Calu3 (cell line): ENCODE measurements at regions not wholly inside any gene's neighbourhood (a gene's known extent, or its start where the extent isn't known, plus 50 kb on each side); places are given as distances from the start of the nearest gene placed in this dataset.
"Not testable (repeated sequence)": the region's sequence is repeated elsewhere in the genome, so short reads cannot be mapped to it uniquely, and the experiment has no call there.

Experiments used
- BruUV-seq: library from RNA; stranded (reverse); fragments of 400-500 nt; replicated peaks from 2 replicates; lab custom pipeline; 2021; lab: Mats Ljungman, UMichigan
- CTCF ChIA-PET: fragments of 300-600 bp; sonication (Branson Sonifier 250); formaldehyde crosslinking; loops from one replicate; lab custom pipeline; 2022; ENCODE audit warnings: antibody characterized with exemption; lab: Charles Lee
- DNase-seq: peaks from one replicate; pipeline ENCODE4 v3.0.0; 2022
- H3K27ac Mint-ChIP-seq: one replicate; pipeline ENCODE4 v1.8.0; 2022; ENCODE audit warnings: mixed read lengths; ENCODE audit not compliant: unreplicated experiment
- H3K27me3 Mint-ChIP-seq: one replicate; pipeline ENCODE4 v1.8.0; 2022; ENCODE audit warnings: mixed read lengths; ENCODE audit not compliant: unreplicated experiment
- H3K36me3 Mint-ChIP-seq: one replicate; pipeline ENCODE4 v1.8.0; 2022; ENCODE audit warnings: mild to moderate bottlenecking, moderate library complexity, mixed read lengths; ENCODE audit not compliant: insufficient read depth, unreplicated experiment
- H3K4me1 Mint-ChIP-seq: one replicate; pipeline ENCODE4 v1.8.0; 2022; ENCODE audit warnings: mild to moderate bottlenecking, low read depth, mixed read lengths; ENCODE audit not compliant: unreplicated experiment
- H3K4me3 Mint-ChIP-seq: one replicate; pipeline ENCODE4 v1.8.0; 2022; ENCODE audit warnings: mild to moderate bottlenecking, low read depth, moderate library complexity, mixed read lengths; ENCODE audit not compliant: unreplicated experiment
- H3K9me3 Mint-ChIP-seq: one replicate; pipeline ENCODE4 v1.8.0; 2022; ENCODE audit warnings: low read depth, mixed read lengths; ENCODE audit not compliant: unreplicated experiment
- CTCF ChIP-seq: fragments of 200-600 bp; IDR thresholded peaks from one replicate; pipeline ENCODE4 v1.8.0; 2022; ENCODE audit warnings: antibody characterized with exemption; ENCODE audit not compliant: unreplicated experiment
- intact Hi-C: fragments of 100-400 bp; cut with micrococcal nuclease; formaldehyde crosslinking; loops from one replicate; pipeline ENCODE4 v1.10.0; 2022; ENCODE audit not compliant: unreplicated experiment

DNA sequence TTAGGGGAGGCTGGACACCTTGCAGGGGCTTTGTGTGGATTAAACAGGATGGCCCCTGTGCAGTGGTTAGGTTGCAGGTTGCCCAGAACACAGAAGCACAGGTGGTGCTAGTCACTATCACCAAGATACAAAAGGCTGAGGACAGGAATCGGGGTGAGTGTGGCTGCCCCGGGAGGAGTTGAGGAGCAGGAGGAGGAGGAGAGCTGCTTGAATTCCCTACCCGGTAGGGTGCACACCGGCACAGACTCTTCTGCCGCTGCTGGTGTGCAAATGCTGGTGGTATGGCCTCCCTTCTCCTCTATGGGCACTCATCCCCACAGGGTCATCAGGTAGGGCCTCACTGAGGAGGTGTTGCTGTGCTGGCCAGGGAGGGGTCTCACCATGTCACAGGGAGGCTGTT, 67.5 kb upstream of the SMAD6 start:
- Mint-ChIP-seq H3K4me1 (no peaks in the 10 kb centered on the region), H3K9me3 (no peaks in the 10 kb centered on the region), H3K4me3 (no peak overlapping the region), H3K27ac (no peak overlapping the region), H3K36me3 (no peaks in the 10 kb centered on the region), H3K27me3 (peaks cover 44% of the 10 kb centered on the region)
- TF ChIP-seq CTCF, result no peak
- BruUV-seq, result no TSS peak
- intact Hi-C loops, result no loop called here
- CTCF ChIA-PET, result interaction anchor here (0.6 kb wide), 3 partner anchors 32 to 1369 kb away, joined by 3 to 4 read pairs (median 3); no protein-coding TSS in a partner anchor
- no peak for DNase-seq

DNA sequence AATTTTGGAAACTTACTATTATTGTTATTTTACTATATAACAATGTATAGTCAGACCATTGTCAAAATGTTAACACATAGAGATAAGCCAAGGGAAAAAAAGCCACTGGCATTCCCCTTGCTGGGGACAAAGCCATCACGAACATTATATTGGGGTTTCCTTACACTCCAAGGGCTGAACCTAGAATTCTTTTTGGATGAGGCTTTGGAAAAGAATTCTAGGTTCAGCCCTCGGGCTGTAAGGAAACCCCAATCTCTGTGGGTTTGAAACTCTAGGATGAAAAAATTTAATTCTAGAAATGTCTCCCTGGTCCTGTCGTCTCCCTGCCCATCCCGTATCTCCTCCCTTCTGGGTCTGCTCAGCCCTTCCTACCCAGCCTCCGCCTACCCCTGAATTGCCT, 67.0 kb upstream of the SMAD6 start:
- BruUV-seq, result no TSS peak
- Mint-ChIP-seq H3K27ac (no peak overlapping the region), H3K27me3 (peaks cover 44% of the 10 kb centered on the region), H3K4me3 (no peak overlapping the region), H3K9me3 (no peaks in the 10 kb centered on the region), H3K36me3 (no peaks in the 10 kb centered on the region), H3K4me1 (no peaks in the 10 kb centered on the region)
- DNase-seq, result no peak
- intact Hi-C loops, result no loop called here
- TF ChIP-seq CTCF, result no peak
- CTCF ChIA-PET, result interaction anchor here (0.6 kb wide), 2 partner anchors 31 to 792 kb away, joined by 3 to 4 read pairs; no protein-coding TSS in a partner anchor

- H3K27ac Mint-ChIP-seq, result no peak overlapping the region
- intact Hi-C loops, result no loop called here
- no peaks in the 10 kb centered on the region for H3K4me1 Mint-ChIP-seq
- no peaks in the 10 kb centered on the region for H3K36me3 Mint-ChIP-seq
- no TSS peak for BruUV-seq
- no peak for DNase-seq
- TF ChIP-seq CTCF, result no peak
- no peaks in the 10 kb centered on the region for H3K9me3 Mint-ChIP-seq
- CTCF ChIA-PET, result no interaction called here
- no peak overlapping the region for H3K4me3 Mint-ChIP-seq
- H3K27me3 Mint-ChIP-seq, result peaks cover 44% of the 10 kb centered on the region
These were observed 66.2 kb upstream of the SMAD6 start for GRCh38 chr15:66635817-66636216.

DNA sequence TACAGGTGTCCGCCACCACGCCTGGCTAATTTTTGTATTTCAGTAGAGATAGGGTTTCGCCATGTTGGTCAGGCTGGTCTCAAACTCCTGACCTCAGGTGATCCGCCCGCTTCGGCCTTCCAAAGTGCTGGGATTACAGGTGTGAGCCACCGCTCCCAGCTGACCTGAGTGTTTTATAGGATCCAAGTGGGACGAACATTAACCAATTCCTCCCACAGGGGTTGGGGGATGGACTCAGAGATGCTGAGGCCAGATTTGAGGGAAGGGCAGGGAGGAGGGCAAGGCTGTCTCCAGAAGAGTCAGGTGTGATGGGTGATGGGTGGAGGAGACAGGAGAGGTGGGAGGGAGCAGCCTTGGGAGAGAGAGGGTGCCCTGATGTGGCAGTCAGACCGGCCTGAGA, 65.0 kb upstream of the SMAD6 start:
- intact Hi-C loops, H3K36me3 Mint-ChIP-seq, H3K27ac Mint-ChIP-seq, BruUV-seq, H3K4me1 Mint-ChIP-seq, H3K4me3 Mint-ChIP-seq, H3K9me3 Mint-ChIP-seq, DNase-seq: not testable (repeated sequence)
- CTCF ChIA-PET, result interaction anchor here (0.6 kb wide), 1 partner anchor 69 kb away, joined by 3 read pairs; no protein-coding TSS in a partner anchor
- peaks cover 44% of the 10 kb centered on the region for H3K27me3 Mint-ChIP-seq

DNA sequence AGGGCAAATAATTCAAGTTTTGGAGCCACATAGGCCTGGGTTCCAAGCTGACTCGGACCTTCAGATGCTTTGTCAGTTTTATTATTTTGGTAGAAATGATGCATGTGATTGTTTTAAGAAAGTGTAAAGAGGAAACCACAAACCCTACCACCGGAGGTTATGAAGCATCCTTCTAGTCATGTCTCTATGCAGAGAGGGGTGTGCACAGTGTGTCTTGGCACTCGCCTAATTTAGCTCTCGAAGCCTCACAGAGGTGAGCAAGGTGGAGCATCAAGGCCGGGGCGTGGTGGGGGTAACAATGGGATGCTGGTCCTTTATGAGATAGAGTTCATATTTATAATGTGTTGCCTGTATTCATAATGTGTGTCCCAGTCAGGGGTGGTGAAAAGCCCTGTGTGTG, 63.7 kb upstream of the SMAD6 start:
- TF ChIP-seq CTCF, result no peak
- Mint-ChIP-seq H3K4me1 (no peaks in the 10 kb centered on the region), H3K27me3 (peaks cover 38% of the 10 kb centered on the region), H3K4me3 (no peak overlapping the region), H3K36me3 (no peaks in the 10 kb centered on the region), H3K27ac (no peak overlapping the region), H3K9me3 (no peaks in the 10 kb centered on the region)
- no TSS peak for BruUV-seq
- DNase-seq, result no peak
- CTCF ChIA-PET, result no interaction called here
- intact Hi-C loops, result no loop called here
